ENCODE measurements at regions not wholly inside any gene's neighbourhood (a gene's known extent, or its start where the extent isn't known, plus 50 kb on each side); places are given as distances from the start of the nearest gene placed in this dataset.

- DNase-seq (ENCODE audit: low read depth) = no peak
These were observed 410.1 kb downstream of the TBC1D32 start for GRCh38 chr6:120924214-120924613.

GRCh38 chr6:120918137-120918536, 416.1 kb downstream of the TBC1D32 start:
- no peak for DNase-seq (ENCODE audit: low read depth)

- DNase-seq (ENCODE audit: low read depth) = no peak
These were observed 417.4 kb downstream of the TBC1D32 start for GRCh38 chr6:120916844-120917243.

- DNase-seq (ENCODE audit: low read depth) = no peak
These were observed 420.8 kb downstream of the TBC1D32 start for GRCh38 chr6:120913486-120913885.

- DNase-seq (ENCODE audit: low read depth) = no peak
These were observed 425.5 kb downstream of the TBC1D32 start for GRCh38 chr6:120908767-120909166.

GRCh38 chr6:120903836-120904235, 430.4 kb downstream of the TBC1D32 start:
- DNase-seq (ENCODE audit: low read depth) = no peak

- DNase-seq (ENCODE audit: low read depth) = no peak
These were observed 434.3 kb downstream of the TBC1D32 start for GRCh38 chr6:120899932-120900331.

- DNase-seq (ENCODE audit: low read depth) = no peak
These were observed 440.2 kb downstream of the TBC1D32 start for GRCh38 chr6:120894077-120894476.

GRCh38 chr6:120876931-120877330, 457.3 kb downstream of the TBC1D32 start:
- no peak for DNase-seq (ENCODE audit: low read depth)

- no peak for DNase-seq (ENCODE audit: low read depth)
These were observed 457.9 kb downstream of the TBC1D32 start for GRCh38 chr6:120876424-120876823.

- DNase-seq (ENCODE audit: low read depth) = no peak
These were observed 458.4 kb downstream of the TBC1D32 start for GRCh38 chr6:120875900-120876299.

GRCh38 chr6:120874422-120874821, 459.9 kb downstream of the TBC1D32 start:
- no peak for DNase-seq (ENCODE audit: low read depth)

GRCh38 chr6:120873125-120873865, 461.0 kb downstream of the TBC1D32 start:
- no peak for DNase-seq (ENCODE audit: low read depth)

- no peak for DNase-seq (ENCODE audit: low read depth)
These were observed 462.1 kb downstream of the TBC1D32 start for GRCh38 chr6:120872262-120872578.

GRCh38 chr6:120871416-120872261, 462.6 kb downstream of the TBC1D32 start:
- no peak for DNase-seq (ENCODE audit: low read depth)

- no peak for DNase-seq (ENCODE audit: low read depth)
These were observed 464.9 kb downstream of the TBC1D32 start for GRCh38 chr6:120869397-120869796.

GRCh38 chr6:120857422-120857821, 476.9 kb downstream of the TBC1D32 start:
- no peak for DNase-seq (ENCODE audit: low read depth)

GRCh38 chr6:120854583-120854982, 479.7 kb downstream of the TBC1D32 start:
- no peak for DNase-seq (ENCODE audit: low read depth)

GRCh38 chr6:120853489-120853888, 480.8 kb downstream of the TBC1D32 start:
- DNase-seq (ENCODE audit: low read depth) = no peak

- DNase-seq (ENCODE audit: low read depth) = no peak
These were observed 481.9 kb downstream of the TBC1D32 start for GRCh38 chr6:120852293-120852849.

- no peak for DNase-seq (ENCODE audit: low read depth)
These were observed 508.0 kb downstream of the TBC1D32 start for GRCh38 chr6:120826253-120826652.

- no peak for DNase-seq (ENCODE audit: low read depth)
These were observed 517.5 kb downstream of the TBC1D32 start for GRCh38 chr6:120816794-120817193.

GRCh38 chr6:120805276-120805675, 529.0 kb downstream of the TBC1D32 start:
- DNase-seq (ENCODE audit: low read depth) = no peak

Measured in stimulated activated CD8-positive, alpha-beta memory T cell treated with anti-CD3 and anti-CD28 coated beads, Interleukin-15, amount 100 ng/mL, for 1 hour (primary cell).